Ascending aorta (tissue), 2 donors: ENCODE measurements at regions not wholly inside any gene's neighbourhood (a gene's known extent, or its start where the extent isn't known, plus 50 kb on each side); places are given as distances from the start of the nearest gene placed in this dataset.

Experiments used
- DNase-seq, 2 donors: peaks; one replicate each; pipeline ENCODE4 v3.0.0-alpha.2; 2019; ENCODE audit warnings: low spot score in 2 of 2
- H3K27ac ChIP-seq, 2 donors: fragments of 200-600 bp; sonication (generic); one replicate each; pipeline ENCODE4 v1.5.1; 2016 to 2017; ENCODE audit warnings: mild to moderate bottlenecking in 1 of 2
- H3K27me3 ChIP-seq: fragments of 200-600 bp; sonication (generic); one replicate; pipeline ENCODE4 v1.5.1; 2017
- H3K36me3 ChIP-seq, 2 donors: fragments of 200-600 bp; sonication (generic); one replicate each; pipeline ENCODE4 v1.5.1; 2016
- H3K4me1 ChIP-seq, 2 donors: fragments of 200-600 bp; sonication (generic); one replicate each; pipeline ENCODE4 v1.5.1; 2016 to 2017; ENCODE audit warnings: mild to moderate bottlenecking in 1 of 2
- H3K4me3 ChIP-seq, 2 donors: fragments of 200-600 bp; sonication (generic); one replicate each; pipeline ENCODE4 v1.5.1; 2016 to 2017; ENCODE audit warnings: mild to moderate bottlenecking in 1 of 2
- H3K9me3 ChIP-seq, 2 donors: fragments of 200-600 bp; sonication (generic); one replicate each; pipeline ENCODE4 v1.5.1; 2016
- CTCF ChIP-seq, 3 experiments: fragments of 200-600 bp in 2 of 3; fragments of 450-650 bp in 1 of 3; sonication (generic) in 2 of 3; IDR thresholded peaks; one replicate each; pipeline ENCODE4 v1.5.1; 2016 to 2019; ENCODE audit warnings: antibody characterized with exemption in 3 of 3, mild to moderate bottlenecking in 1 of 3, moderate library complexity in 1 of 3
- intact Hi-C: fragments of 100-400 bp; cut with DNase I; formaldehyde crosslinking; loops from one replicate; pipeline ENCODE4 v1.15.1; 2023

GRCh38 chr6:139917951-139918630, 543.6 kb upstream of the CITED2 start:
- H3K27me3 ChIP-seq: no peaks in the 10 kb centered on the region
- H3K36me3 ChIP-seq: no peaks in the 10 kb centered on the region
- no peak for TF ChIP-seq CTCF (IDR thresholded peaks at IDR 0.05)
- H3K4me3 ChIP-seq: no peak overlapping the region
- H3K9me3 ChIP-seq: peaks cover 0 to 6% of the 10 kb centered on the region in 2 donors
- intact Hi-C loops: no loop called here
- no peak overlapping the region for H3K27ac ChIP-seq
- DNase-seq: no peak
- no peaks in the 10 kb centered on the region for H3K4me1 ChIP-seq

- H3K36me3 ChIP-seq: no peaks in the 10 kb centered on the region
- no peak for TF ChIP-seq CTCF (IDR thresholded peaks at IDR 0.05)
- no peaks in the 10 kb centered on the region for H3K27me3 ChIP-seq
- H3K27ac ChIP-seq: no peak overlapping the region
- DNase-seq: no peak
- H3K9me3 ChIP-seq: peaks cover 0 to 6% of the 10 kb centered on the region in 2 donors
- no peaks in the 10 kb centered on the region for H3K4me1 ChIP-seq
- intact Hi-C loops: no loop called here
- no peak overlapping the region for H3K4me3 ChIP-seq
Observed at GRCh38 chr6:139914910-139915309, 540.5 kb upstream of the CITED2 start.

GRCh38 chr6:139912735-139913400, 538.4 kb upstream of the CITED2 start:
- DNase-seq: no peak
- no peak overlapping the region for H3K27ac ChIP-seq
- intact Hi-C loops: no loop called here
- H3K4me3 ChIP-seq: no peak overlapping the region
- no peak for TF ChIP-seq CTCF (IDR thresholded peaks at IDR 0.05)
- H3K9me3 ChIP-seq: peaks cover 0 to 6% of the 10 kb centered on the region in 2 donors
- no peaks in the 10 kb centered on the region for H3K27me3 ChIP-seq
- no peaks in the 10 kb centered on the region for H3K36me3 ChIP-seq
- no peaks in the 10 kb centered on the region for H3K4me1 ChIP-seq

GRCh38 chr6:139909992-139910391, 535.5 kb upstream of the CITED2 start:
- no peak for DNase-seq
- peaks cover 0 to 6% of the 10 kb centered on the region in 2 donors for H3K9me3 ChIP-seq
- no peak for TF ChIP-seq CTCF (IDR thresholded peaks at IDR 0.05)
- no peaks in the 10 kb centered on the region for H3K27me3 ChIP-seq
- intact Hi-C loops: no loop called here
- no peak overlapping the region for H3K4me3 ChIP-seq
- no peak overlapping the region for H3K27ac ChIP-seq
- H3K36me3 ChIP-seq: no peaks in the 10 kb centered on the region
- no peaks in the 10 kb centered on the region for H3K4me1 ChIP-seq

GRCh38 chr6:139905404-139906052, 531.1 kb upstream of the CITED2 start:
- Histone ChIP-seq H3K27ac (no peak overlapping the region), H3K4me1 (no peaks in the 10 kb centered on the region), H3K27me3 (no peaks in the 10 kb centered on the region), H3K4me3 (no peak overlapping the region), H3K36me3 (no peaks in the 10 kb centered on the region), H3K9me3 (no peaks in the 10 kb centered on the region)
- TF ChIP-seq CTCF (IDR thresholded peaks at IDR 0.05): no peak
- no peak for DNase-seq
- intact Hi-C loops: no loop called here
